ENCODE measurements at regions not wholly inside any gene's neighbourhood (a gene's known extent, or its start where the extent isn't known, plus 50 kb on each side); places are given as distances from the start of the nearest gene placed in this dataset.
A peak's percentile ranks its signal among the peaks of the same experiment; 100 is the strongest.

DNA sequence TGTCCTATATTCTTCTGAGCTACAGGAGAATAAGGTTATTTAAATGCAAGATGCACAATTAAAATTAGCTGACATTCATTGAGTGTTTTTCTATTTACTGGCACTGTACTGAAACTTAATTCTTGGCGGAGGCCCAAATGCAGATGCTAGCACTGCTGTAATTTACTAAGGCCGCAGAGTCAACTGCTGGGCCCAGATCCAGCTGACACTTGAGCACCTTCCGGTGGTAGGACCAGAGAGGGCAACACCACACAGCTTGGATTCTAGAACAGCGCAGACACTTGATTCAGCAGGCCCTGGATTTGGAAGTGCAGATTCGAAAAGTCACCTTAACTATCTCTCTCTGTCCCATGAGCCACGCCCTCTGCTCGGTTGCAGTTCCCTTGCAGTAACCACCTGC lies 228.6 kb upstream of the TMEM72 start:
- DNase-seq (ENCODE audit: low spot score), result no peak

DNA sequence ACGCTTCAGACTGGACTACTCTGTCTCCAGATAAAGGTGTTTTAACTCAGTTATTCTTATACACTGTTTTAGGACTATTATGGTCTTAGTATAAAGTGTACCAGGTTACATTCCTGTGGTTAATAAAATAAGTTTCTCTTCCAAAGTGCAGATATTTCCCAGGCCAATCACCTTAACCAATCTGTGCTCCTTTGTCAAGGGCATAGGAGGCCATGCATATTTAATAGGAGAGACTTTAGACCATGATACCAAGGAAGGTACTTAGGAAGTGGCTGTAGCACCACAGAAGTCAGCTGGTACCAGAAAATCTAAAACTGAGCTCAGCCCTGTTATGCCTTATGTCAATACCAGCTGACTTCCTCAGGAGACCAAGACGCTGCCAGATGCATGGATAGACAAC lies 226.5 kb upstream of the TMEM72 start:
- DNase-seq (ENCODE audit: low spot score), result no peak

DNA sequence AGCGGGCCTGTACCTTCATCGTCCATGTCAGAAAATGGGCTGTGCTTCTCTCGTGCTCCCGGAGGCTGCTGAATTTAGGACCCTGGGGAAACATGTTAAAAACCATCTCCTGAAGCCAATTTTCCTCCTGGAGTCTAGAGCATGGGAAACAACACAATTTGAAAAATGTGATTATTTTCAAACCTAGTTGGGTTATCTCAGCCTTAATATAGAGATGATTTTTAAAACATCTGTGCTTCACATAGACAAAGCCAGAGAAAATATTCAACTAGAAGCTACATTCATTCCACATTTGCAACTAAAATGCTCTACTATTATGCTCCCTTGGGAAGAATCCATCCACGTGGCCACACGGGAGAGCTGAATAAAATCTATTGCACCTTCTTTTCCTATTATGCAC lies 225.9 kb upstream of the TMEM72 start:
- no peak for DNase-seq (ENCODE audit: low spot score)

DNA sequence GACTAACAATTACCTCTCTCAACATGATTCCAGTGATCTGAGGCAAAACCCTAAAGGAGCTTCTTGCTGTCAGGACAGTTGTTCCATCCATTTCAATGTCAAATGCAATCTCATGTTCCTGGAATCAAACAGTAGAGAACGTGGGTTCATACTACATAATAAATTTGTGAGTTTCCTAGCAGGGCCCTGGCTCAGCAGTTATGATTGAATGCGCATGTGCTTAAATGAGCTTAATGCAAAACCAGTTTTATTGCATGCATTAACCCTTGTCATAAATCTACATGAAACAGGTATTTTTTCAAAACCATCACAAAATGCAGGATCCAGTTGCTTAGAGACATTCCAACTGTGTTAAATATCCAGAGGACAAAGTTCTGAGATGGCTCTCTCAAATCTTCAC lies 225.4 kb upstream of the TMEM72 start:
- DNase-seq (ENCODE audit: low spot score), result peak; percentile 76

DNA sequence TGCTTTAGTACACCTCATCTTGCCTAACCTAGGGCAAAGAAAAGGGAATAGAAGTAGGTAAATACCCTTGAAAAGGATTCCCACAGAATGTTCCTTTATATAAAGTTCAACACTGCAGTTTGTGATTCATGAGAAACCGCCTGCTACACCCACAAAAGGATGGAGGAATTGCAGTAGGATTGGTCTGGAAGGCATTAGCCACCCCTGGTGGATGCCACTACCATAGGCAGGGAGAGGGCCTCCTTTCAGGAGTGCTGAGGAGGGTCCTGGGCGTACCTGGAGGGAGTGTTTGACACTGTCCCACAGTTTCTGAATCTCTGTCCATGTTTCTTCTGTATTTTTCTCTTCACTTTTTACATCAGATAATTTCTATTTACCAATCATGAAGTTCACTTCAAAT lies 221.8 kb upstream of the TMEM72 start:
- no peak for DNase-seq (ENCODE audit: low spot score)

DNA sequence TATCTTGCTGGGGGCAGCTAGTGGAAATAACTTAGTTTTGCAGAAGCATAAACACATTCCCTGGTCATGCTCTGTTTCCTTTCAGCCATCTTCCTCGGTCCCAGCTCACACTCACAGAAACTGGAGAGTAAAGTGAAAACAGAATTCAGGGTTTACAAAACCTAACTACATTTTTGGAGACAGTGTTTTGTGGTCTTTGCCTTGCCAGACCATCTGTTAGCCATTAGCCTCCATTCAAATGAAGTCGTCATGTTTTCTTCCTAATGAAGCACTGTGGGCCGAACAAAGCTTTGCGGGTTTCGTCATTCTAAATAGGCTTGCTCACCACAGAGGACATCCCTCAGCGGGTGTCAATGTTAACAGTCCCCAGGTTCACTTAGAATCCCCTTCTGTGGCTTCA lies 214.6 kb upstream of the TMEM72 start:
- DNase-seq (ENCODE audit: low spot score), result no peak

DNA sequence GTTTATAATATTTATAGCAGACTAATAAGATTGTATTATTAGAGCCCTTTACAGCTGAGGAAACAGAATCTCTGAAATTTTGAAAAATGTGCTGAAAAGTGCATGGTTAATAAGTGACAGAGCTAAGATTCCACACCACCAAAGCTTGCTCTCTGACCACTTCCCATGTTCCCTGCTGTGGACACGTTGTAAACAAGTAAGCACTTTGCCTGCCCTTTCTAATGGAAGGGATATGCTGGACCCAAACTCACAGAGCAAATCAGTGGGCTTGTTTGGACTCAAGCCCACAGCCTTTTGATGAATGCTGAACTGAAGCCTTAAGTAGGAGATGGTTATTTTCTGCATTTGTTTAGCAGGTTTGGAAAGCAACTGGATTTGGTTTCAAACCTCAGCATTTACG lies 214.0 kb upstream of the TMEM72 start:
- DNase-seq (ENCODE audit: low spot score), result no peak

DNA sequence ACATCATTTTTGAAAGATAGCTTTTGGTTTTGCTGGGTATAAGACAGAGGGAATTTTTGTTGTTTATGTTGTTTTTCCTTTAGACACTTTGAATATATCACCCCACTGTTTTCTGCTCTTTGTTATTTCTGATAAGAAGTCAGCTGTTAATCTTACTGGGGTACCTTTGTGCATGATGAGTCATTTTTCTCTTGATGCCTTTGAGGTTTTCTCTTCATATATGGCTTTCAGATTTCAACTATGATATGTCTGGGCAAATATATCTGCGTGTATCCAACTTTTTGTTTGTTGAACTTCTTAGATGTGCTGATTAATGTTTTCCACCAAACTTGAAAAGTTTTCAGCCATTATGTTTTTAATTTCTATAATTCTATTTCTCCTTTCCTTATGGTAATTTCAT lies 208.6 kb upstream of the TMEM72 start:
- no peak for DNase-seq (ENCODE audit: low spot score)

DNA sequence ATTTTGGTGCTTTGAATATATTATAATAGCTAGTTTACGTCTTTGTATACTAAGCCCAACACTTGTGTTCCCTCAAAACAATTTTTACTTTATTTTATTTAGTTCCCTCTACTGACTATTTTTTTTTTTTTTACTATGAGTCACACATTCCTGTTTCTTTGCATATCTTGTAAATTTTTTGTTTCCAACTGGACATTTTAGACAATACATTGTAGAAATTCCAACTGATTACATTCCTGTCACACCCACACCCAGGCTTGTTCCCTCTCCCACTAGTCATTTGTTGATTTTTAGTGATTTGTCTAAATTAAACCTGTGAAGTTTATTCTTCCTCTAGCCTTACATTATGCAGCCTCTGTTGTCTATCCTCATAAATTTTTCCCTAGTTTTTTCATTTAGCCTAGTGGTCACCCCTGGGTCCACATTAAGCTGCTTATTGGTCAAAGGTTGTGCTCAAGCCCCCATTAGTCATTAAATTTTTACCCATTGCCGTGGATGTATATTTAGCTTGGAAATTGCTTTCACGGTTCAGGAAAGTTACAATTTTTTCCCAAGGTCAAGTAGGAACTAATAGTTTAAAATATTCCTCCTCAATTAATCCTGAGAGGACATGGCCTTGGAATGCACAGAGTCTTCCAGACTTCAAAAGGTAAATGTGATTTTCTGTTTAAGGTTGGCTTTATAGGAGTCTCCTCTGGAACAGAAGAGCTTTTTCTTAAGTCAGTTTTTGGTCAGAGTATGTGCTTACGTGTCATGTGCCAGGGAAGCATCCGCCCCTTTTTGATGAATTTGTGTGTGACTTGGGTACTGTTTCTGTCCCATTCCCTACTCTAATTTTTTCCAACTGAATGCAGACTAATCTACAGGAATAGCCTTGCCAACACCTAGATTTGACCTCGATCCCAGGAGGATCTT lies 207.6 kb upstream of the TMEM72 start:
- no peak for DNase-seq (ENCODE audit: low spot score)

DNA sequence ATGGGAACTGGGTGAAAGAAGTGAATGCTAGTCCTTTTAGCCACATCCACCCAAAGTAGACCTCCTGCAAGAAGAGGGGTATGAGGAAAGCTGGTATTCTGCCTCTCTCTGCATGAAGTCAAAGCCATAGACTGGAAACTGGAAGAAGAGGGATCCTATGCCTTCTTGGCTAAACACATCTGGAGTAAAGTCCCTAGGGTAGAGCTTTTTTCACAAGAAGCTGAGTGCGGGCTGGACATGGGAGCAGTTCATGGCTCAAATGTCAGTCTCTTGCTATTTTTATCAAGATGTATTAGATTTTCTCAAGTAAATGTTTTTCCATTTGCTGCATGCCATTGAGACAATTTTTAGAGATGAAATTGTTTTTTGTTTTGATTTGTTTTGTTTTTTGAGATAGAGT lies 206.5 kb upstream of the TMEM72 start:
- no peak for DNase-seq (ENCODE audit: low spot score)

DNA sequence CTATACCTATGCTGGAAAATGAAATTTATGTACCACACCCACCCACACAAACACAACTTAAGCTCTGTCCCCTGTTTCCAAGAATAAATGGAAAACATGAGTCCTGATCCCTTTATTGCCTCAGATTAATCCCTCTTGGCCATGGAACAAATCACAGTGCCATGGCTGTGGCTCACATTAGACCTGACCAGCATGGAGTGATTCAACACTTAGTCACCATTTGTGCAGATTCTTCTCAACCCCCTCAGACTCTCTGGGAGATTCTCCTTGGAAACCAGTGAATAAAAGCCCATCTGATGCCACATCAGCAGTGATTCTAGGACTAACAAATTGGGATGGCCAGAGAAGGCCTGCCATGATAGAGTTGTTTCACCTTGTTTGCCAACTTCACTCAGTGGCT lies 204.4 kb upstream of the TMEM72 start:
- no peak for DNase-seq (ENCODE audit: low spot score)

DNA sequence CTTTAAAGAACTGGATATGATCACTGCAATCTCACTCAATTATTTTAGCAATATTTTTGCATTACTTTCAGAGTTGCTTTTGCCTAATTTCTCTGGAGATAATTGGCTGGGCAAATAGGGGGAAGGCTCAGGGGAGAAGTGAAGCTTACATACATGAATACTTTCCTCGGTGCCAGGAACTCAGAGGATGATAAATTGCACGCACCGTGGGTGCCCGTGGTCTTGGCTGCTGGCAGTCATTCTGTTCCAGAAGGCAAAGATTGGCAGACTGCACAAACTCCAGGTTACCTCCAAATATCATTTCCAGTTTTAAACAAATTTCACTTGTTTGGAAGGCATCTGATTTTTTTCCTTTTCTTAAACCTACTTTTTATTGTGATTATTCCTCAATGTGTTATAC lies 197.8 kb upstream of the TMEM72 start:
- DNase-seq (ENCODE audit: low spot score), result no peak

DNA sequence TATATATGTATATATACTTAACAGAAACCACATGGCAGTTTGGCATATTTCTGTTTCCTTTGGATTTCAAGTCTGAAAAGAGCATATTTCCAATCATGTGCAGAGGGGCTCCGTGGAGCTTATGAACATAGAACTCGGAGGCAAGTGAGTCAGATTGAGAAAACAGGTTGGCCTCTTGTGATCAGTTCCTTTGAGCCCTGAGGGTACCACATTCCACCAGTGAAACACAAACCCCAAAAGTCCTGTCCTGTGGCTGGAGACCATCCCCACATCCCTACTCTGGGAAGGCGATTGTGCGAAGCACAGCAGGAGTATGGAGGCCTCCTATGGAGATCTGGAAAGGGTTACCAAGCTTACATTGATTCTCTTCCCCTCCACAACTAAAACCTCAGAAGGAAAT lies 196.7 kb upstream of the TMEM72 start:
- DNase-seq (ENCODE audit: low spot score), result no peak

DNA sequence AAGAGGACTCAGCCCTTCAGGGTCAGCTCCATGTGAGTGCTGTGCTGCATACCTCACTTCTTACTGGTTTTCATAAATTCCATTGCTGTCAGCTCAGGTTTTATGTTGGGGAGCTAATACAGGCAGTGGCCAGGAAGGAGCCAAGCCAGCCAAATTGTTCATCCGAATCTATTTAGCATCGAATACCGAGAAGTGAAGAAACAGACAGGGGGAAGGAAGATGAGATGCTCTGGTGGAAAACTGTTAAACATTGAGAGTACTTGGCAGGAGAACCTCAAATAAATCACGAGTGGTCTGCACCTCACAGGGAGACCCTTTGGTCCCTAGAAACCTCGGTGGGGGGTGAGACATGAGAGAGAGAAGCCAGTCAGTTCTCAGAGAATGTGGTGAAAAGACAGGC lies 196.0 kb upstream of the TMEM72 start:
- DNase-seq (ENCODE audit: low spot score), result no peak

DNA sequence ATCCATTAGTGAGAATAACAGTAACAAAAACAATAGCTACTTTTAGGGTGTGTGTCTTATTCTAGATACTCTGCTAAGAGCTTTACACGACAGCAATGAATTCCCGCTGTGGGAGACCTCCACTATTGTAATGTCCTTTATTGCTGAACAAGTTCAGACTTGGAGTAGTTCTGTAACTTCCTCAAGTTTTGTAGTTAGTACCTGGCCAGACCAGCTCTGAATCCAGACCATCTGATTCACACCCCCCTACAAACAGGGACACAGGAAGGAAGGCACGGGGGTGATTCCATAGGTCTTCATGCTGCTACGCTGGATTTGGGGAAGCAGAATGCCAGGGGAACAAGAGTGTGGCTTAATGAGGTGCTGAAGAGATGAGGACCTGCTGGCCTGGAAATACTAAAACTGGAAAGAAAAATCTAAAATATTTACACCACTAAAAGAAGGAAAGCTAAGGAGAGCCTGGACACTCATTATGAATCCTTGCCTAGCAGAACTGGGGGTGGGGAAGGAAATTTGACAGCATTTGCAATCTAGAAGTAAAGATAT lies 194.6 kb upstream of the TMEM72 start:
- peak; percentile 19 for DNase-seq (ENCODE audit: low spot score)

DNA sequence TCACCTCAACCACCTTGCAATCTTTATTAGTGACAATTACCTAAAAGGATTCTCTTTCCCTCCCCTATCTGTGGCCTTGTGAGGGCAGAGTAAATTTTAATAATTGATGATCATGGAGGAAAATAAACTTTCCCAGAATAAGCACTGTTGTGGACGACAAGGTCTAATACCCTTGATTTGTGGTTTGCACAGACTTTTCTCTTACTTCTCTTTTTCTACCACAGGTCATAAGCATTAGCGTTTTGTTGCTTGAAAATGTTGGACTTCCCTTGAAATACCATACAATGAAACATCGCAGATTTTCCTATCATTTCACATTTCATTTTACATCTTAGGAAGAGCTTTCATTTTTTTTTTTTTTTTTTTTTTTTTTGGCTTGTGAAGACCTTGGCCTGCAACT lies 188.1 kb upstream of the TMEM72 start:
- DNase-seq (ENCODE audit: low spot score), result no peak

DNA sequence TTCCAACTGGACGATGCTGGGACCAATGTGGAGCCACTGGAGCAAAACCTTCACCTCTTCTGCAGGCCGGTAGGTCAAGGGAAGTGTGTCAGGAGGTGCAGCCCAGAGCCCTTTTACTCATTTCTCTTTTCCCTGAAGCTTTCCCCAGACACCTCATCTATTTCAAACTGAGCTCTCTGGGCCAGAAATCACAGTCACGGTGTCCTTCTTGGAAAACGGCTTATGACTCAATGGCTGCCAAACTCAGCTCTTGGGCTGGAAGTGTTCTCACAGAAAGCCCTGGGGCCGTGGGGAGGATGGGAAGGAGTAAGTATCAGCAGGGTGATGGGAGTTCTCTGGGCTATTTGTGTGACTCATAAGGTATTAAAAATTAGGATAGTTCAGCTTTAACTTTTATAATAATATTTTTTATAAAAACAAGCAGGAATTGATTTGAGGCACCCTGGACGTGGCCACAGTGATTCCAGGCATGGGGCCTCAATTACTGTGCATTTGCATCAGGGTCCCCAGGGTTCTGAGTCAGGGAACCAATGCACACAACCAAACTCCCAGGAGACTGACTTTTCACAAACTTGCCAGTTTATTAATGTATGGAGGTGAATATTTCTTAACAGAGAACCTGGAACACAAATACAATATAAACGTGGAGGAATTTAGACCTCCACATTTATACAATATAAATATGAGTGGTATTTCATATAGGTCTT lies 187.4 kb upstream of the TMEM72 start:
- no peak for DNase-seq (ENCODE audit: low spot score)

DNA sequence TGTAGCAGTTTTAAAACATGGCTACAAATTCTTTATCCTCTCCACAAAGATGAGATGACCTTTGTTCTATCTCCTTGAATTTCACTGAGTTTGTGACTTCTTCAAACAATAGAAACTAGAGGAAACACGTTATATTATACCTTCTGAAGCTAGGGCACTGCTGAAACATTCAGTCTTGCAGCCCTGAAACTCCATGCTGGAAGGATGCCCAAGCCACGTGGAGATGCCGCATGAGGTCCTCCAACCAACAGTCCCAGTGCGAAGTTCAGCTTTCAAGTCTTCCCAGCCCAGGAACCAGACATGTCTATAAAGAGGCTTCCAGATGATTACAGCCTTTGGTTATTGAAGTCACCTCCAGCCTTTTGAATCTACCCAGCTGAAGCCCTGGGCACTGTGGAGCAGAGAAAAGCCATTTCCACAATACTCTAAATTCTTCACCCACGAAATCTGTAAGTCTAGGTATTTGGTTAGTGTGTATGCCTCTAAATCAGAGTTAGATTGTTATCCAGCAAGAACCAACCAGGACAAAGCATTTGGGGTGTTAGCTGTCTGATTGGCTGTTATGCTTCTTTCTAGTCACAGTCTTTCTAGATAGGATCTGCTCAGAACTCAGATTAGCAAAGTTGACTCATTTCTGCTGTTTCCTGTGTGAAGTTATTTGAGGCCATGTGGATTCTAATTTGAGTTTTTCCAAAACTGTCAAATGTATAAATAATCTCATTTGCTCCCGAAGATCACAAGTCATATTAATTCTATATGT lies 186.5 kb upstream of the TMEM72 start:
- DNase-seq (ENCODE audit: low spot score), result no peak

DNA sequence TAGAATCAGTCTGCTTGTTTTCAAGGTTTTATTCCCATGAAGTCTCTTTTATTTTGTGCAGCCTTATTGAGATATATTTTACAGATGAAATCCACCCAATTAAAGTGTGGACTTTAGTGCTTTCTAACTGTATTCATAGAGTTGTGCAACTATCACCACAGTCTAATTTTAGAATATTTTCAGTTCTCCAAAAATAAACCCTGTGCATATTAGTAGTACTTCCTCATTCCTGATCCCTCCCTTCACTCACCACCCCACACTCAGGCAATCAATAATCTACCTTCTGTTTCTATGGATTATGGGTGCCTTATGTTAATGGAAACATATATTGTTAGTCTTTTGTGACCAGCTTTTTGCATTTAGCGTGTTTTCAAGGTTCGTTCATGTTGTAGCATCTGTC lies 185.7 kb upstream of the TMEM72 start:
- DNase-seq (ENCODE audit: low spot score), result no peak

DNA sequence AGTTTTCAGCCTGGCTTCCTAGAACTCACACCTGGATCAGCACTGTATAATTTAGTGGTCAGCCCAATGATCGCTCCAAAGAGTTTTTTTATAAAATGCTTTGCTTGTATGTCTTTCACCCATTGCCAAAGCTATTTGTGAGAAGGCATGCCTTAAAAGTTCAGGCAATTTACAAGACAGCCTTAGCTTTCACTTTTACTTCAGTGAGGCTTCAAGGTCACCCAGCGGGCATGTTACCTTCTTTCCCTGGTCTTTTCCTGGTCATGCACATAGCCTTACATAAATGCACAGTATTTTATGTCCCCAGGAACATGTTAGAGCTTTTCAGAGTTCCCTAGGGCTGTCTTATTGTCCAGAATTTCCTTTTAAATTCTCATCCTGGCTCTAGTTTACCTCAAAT lies 179.9 kb upstream of the TMEM72 start:
- DNase-seq (ENCODE audit: low spot score), result no peak

DNA sequence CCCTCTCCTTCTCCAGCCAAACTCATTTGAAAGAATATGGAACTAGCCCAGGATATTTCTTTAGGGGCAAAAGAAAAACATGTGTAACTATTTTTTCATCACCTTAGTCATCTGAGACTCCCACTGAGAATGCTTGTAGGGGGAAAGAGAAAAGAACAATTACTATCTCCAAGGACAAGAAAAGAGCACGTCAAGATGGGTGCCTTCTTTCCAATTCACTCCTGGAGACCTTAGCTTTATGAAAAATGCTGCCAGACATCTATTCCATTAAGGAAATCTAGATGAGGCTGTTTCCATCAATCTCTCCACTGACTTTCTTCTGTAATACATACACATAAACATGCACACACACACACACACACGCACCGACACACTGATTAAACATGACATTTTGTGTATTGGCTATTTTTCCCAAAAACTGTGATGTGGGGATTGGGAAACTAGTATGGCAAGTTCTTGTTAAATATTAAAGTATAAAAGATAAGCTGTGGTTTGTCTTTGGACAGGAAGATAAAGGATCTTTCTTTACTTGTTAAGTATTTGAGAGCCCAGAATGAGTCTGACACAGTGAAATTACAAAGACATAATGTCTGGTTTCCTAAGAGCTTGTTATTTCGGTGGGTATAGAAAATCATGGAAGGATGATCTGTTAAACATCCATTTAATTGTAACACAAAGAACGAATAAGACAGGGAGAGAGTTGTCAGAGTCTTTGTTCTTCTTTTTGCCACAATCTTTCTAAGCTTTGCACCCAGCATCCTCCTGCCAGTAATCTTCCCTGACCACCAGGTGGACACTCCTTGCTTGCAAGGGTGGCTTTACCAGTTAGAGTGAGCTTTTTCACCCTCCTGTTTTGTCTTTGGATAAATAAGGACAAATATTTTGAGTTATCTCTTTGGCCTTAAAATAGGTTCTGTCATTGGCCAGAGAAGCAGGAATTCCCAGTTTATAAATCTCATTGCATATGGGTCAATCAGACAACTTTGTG lies 177.3 kb upstream of the TMEM72 start:
- no peak for DNase-seq (ENCODE audit: low spot score)

Measured in umbilical cord (tissue), 1 donor.